ENCODE measurements at regions not wholly inside any gene's neighbourhood (a gene's known extent, or its start where the extent isn't known, plus 50 kb on each side); places are given as distances from the start of the nearest gene placed in this dataset.

DNA sequence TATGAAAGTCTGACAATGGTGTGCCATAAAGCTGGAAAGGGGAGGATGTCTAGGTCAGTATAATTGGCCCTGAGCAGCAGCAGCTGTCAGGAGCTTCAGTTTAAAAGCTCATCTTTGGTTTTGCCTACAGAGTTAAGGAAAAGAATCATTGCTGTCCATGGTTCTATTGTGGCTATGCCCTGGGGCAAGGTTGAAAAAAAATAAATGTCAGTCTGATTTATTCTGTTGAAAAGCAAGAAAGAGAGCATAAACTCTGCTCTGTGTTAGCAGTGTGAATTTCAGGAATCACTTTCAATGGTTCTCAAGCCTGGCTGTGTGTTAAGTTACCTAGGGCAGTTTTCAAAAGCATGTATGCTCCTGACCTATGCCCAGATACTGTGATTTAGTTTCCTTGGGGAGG lies 446.7 kb downstream of the SETBP1 start:
- TF ChIP-seq, protein P1, sequence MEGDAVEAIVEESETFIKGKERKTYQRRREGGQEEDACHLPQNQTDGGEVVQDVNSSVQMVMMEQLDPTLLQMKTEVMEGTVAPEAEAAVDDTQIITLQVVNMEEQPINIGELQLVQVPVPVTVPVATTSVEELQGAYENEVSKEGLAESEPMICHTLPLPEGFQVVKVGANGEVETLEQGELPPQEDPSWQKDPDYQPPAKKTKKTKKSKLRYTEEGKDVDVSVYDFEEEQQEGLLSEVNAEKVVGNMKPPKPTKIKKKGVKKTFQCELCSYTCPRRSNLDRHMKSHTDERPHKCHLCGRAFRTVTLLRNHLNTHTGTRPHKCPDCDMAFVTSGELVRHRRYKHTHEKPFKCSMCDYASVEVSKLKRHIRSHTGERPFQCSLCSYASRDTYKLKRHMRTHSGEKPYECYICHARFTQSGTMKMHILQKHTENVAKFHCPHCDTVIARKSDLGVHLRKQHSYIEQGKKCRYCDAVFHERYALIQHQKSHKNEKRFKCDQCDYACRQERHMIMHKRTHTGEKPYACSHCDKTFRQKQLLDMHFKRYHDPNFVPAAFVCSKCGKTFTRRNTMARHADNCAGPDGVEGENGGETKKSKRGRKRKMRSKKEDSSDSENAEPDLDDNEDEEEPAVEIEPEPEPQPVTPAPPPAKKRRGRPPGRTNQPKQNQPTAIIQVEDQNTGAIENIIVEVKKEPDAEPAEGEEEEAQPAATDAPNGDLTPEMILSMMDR (IDR thresholded peaks at IDR 0.05) = no peak
- TF ChIP-seq POLR2A (IDR thresholded peaks at IDR 0.05) = no peak
- no peak for TF ChIP-seq EP300 (IDR thresholded peaks at IDR 0.05)
